Fibroblast of the aortic adventitia (primary cell): ENCODE measurements at regions not wholly inside any gene's neighbourhood (a gene's known extent, or its start where the extent isn't known, plus 50 kb on each side); places are given as distances from the start of the nearest gene placed in this dataset.

Experiments used
- DNase-seq: peaks from one replicate; pipeline ENCODE4 v3.0.0-alpha.2; 2010; ENCODE audit warnings: low read depth
- H3K4me3 ChIP-seq: 2 replicates; pipeline ENCODE4 v1.5.1; 2011; ENCODE audit warnings: low read depth, mild to moderate bottlenecking, control low read depth, low read length, moderate library complexity
- CTCF ChIP-seq: IDR thresholded peaks from 2 replicates; pipeline ENCODE4 v1.5.1; 2011; ENCODE audit warnings: mild to moderate bottlenecking, low read length, control low read depth, inconsistent platforms; ENCODE audit not compliant: insufficient read depth

GRCh38 chr22:48823941-48824340, 1003.7 kb downstream of the BRD1 start:
- no peak for TF ChIP-seq CTCF
- H3K4me3 ChIP-seq: no peak overlapping the region
- no peak for DNase-seq

GRCh38 chr22:48822278-48823233, 1005.1 kb downstream of the BRD1 start:
- TF ChIP-seq CTCF: no peak
- no peak for DNase-seq

GRCh38 chr22:48821727-48822126, 1005.9 kb downstream of the BRD1 start:
- no peak overlapping the region for H3K4me3 ChIP-seq
- TF ChIP-seq CTCF: no peak
- no peak for DNase-seq

More at GRCh38 chr22:48822278-48823233, 1005.1 kb downstream of the BRD1 start:
- no peak overlapping the region for H3K4me3 ChIP-seq

GRCh38 chr22:48821346-48821690, 1006.4 kb downstream of the BRD1 start:
- no peak for TF ChIP-seq CTCF
- no peak overlapping the region for H3K4me3 ChIP-seq
- no peak for DNase-seq

GRCh38 chr22:48820481-48821345, 1007.0 kb downstream of the BRD1 start:
- DNase-seq: no peak
- no peak for TF ChIP-seq CTCF
- H3K4me3 ChIP-seq: no peak overlapping the region

- H3K4me3 ChIP-seq: no peak overlapping the region
- no peak for TF ChIP-seq CTCF
- no peak for DNase-seq
Measured at GRCh38 chr22:48819961-48820360, 1007.7 kb downstream of the BRD1 start.
